ENCODE measurements at regions not wholly inside any gene's neighbourhood (a gene's known extent, or its start where the extent isn't known, plus 50 kb on each side); places are given as distances from the start of the nearest gene placed in this dataset.
"Not testable (repeated sequence)": the region's sequence is repeated elsewhere in the genome, so short reads cannot be mapped to it uniquely, and the experiment has no call there.

DNA sequence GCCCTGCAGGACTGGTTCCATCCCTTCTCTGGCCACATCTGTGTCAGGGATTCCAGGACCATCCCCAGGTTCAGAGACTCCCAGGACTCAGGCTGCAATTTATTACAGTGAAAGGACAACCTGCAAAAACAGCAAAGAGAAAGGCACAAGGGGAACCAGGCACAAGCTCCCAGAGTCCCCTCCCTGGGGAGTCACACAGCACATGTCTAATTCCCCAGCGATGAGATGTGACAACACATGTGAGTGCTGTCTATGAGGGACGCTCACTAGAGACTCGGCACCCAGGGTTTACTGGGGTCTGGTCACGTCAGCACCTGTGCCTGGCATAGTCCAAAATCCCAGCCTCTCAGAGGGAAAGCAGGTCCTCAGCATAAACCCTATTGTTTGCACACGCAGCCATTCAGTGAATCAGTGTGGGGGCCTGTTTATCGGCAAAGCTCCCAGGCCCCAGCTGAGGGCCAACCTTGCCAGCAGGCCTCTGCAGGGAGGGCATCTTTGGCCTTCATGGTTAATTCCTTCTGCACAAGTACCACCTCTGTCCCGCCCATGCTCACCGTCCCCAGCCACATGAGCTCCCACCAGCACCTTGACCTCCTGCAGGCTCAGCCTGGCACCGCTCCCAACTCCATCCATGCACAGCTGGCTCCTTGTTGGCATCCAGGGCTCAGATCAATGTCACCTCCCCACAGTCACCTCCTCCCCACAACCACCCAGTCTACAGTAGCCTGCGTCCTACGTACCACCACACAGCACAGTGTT lies 198.9 kb upstream of the SFSWAP start:
- Histone ChIP-seq H3K9me3 (no peaks in the 10 kb centered on the region), H3K36me3 (no peaks in the 10 kb centered on the region), H3K27me3 (peaks cover 1% of the 10 kb centered on the region), H3K27ac (no peak overlapping the region), H3K4me3 (no peak overlapping the region), H3K4me1 (no peaks in the 10 kb centered on the region)
- TF ChIP-seq POLR2AphosphoS5 (IDR thresholded peaks at IDR 0.05) = no peak
- TF ChIP-seq EP300 (IDR thresholded peaks at IDR 0.05) = no peak
- no peak for DNase-seq (ENCODE audit: low spot score in 2 of 2)
- 90% methylated on average over 8 of the region's 11 CpGs for WGBS

DNA sequence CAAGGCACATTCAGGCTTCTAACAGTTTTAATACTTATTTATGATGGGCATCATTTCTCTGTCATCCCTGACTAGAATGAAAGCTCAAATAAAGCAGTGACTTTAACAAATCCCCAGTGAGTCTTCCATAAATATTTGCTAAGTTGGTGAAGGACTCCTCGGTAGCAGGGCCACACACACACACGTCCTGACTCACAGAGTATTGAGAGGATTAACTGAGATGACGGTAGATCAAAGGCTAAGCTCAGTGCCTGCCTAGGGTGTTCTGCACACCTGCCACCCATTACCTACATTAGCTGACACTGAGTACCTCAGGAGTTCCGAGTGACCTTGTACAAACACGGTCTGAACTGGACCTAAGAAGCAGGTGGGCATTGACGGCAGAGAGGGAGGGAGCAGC lies 197.3 kb upstream of the SFSWAP start:
- peaks cover 5% of the 10 kb centered on the region for H3K27me3 ChIP-seq
- H3K36me3 ChIP-seq = no peaks in the 10 kb centered on the region
- DNase-seq (ENCODE audit: low spot score in 2 of 2) = no peak
- no peak overlapping the region for H3K4me3 ChIP-seq
- no peaks in the 10 kb centered on the region for H3K4me1 ChIP-seq
- 51% methylated on average over 6 of the region's 6 CpGs for WGBS
- H3K9me3 ChIP-seq = peaks cover 6% of the 10 kb centered on the region
- no peak overlapping the region for H3K27ac ChIP-seq
- TF ChIP-seq POLR2AphosphoS5 (IDR thresholded peaks at IDR 0.05) = no peak
- TF ChIP-seq, protein P1, sequence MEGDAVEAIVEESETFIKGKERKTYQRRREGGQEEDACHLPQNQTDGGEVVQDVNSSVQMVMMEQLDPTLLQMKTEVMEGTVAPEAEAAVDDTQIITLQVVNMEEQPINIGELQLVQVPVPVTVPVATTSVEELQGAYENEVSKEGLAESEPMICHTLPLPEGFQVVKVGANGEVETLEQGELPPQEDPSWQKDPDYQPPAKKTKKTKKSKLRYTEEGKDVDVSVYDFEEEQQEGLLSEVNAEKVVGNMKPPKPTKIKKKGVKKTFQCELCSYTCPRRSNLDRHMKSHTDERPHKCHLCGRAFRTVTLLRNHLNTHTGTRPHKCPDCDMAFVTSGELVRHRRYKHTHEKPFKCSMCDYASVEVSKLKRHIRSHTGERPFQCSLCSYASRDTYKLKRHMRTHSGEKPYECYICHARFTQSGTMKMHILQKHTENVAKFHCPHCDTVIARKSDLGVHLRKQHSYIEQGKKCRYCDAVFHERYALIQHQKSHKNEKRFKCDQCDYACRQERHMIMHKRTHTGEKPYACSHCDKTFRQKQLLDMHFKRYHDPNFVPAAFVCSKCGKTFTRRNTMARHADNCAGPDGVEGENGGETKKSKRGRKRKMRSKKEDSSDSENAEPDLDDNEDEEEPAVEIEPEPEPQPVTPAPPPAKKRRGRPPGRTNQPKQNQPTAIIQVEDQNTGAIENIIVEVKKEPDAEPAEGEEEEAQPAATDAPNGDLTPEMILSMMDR (IDR thresholded peaks at IDR 0.05) = no peak
- TF ChIP-seq EP300 (IDR thresholded peaks at IDR 0.05) = no peak
- TF ChIP-seq POLR2A (IDR thresholded peaks at IDR 0.05) = no peak

DNA sequence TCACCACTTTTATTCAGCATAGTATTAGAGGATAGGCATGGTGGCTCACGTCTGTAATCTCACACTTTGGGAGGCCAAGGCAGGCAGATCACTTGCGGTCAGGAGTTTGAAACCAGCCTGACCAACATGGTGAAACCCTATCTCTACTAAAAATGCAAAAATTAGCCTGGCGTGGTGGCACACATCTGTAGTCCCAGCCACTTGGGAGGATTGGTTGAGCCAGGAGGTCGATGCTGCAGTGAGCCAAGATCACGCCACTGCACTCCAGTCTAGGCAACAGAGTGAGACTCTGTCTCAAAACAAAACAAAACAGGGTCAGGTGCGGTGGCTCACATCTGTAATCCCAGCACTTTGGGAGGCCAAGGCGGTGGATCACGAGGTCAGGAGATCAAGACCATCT lies 190.3 kb upstream of the SFSWAP start:
- not testable (repeated sequence) for H3K4me3 ChIP-seq; H3K4me1 ChIP-seq; H3K27ac ChIP-seq; H3K36me3 ChIP-seq; DNase-seq (ENCODE audit: low spot score in 2 of 2); H3K9me3 ChIP-seq
- peaks cover 18% of the 10 kb centered on the region for H3K27me3 ChIP-seq
- 89% methylated on average over 8 of the region's 8 CpGs for WGBS

DNA sequence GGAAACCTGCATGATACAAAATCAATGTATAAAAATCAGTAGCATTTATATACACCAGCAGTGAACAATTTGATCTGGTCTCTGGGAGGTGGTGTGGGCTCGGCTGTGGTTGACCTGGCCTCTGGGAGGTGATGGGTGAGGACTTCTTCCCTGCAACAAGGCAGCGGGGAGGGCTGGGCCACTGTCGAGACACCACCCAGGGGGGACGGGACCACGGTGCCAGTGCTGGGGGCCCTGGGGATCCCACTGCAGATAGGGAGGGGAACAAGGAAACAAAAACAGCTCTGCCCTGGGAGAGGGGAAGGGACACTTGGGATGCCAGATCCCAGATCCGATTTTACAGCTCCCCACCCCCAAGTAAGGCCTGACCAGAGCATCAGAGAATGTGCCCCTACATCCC lies 189.6 kb upstream of the SFSWAP start:
- no peaks in the 10 kb centered on the region for H3K4me1 ChIP-seq
- no peaks in the 10 kb centered on the region for H3K36me3 ChIP-seq
- no peak overlapping the region for H3K27ac ChIP-seq
- TF ChIP-seq EP300 (IDR thresholded peaks at IDR 0.05) (no peak), POLR2A (IDR thresholded peaks at IDR 0.05) (no peak), POLR2AphosphoS5 (IDR thresholded peaks at IDR 0.05) (no peak)
- TF ChIP-seq, protein P1 (IDR thresholded peaks at IDR 0.05) = no peak
- H3K9me3 ChIP-seq = peaks cover 6% of the 10 kb centered on the region
- WGBS = 85% methylated on average over 6 of the region's 6 CpGs
- no peak for DNase-seq (ENCODE audit: low spot score in 2 of 2)
- peaks cover 25% of the 10 kb centered on the region for H3K27me3 ChIP-seq
- no peak overlapping the region for H3K4me3 ChIP-seq

DNA sequence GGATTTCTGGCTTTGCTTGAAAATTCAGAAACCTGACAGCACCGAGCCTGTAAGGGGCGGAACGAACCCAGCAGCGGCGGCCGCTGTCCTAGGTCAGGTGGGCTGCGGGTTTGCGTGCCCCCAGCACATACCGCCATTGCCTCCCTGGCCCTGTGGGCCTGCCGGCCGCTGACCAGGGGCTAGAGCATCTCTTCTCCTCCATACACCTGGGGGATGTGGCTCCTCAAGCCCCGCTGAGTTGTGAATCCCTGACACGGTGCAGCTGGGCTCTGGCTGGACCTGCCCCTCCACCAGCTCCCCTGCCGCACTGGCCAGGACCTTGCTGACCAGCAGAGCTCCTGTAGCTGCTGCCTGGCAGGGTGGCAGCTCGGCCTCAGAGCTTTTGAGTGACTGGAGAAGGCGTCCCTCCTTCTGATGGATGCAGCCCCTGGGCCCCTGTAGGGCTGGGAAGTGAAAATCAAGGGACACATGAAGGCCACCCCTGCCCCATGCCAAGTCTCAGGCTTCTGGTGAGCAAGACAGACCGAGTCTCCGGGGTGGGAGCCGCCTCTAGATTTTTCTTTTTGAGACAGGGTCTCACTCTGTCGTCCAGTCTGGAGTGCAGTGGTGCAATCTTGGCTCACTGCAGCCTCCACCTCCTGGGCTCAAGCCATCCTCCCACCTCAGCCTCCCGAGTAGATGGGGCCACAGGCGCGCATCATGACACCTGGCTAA lies 184.9 kb upstream of the SFSWAP start:
- no peaks in the 10 kb centered on the region for H3K36me3 ChIP-seq
- DNase-seq (ENCODE audit: low spot score in 2 of 2) = no peak
- H3K4me1 ChIP-seq = no peaks in the 10 kb centered on the region
- H3K4me3 ChIP-seq = no peak overlapping the region
- WGBS = 83% methylated on average over 15 of the region's 23 CpGs
- peaks cover 34% of the 10 kb centered on the region for H3K27me3 ChIP-seq
- no peak overlapping the region for H3K27ac ChIP-seq
- TF ChIP-seq EP300 (IDR thresholded peaks at IDR 0.05) = no peak
- no peak for TF ChIP-seq POLR2A (IDR thresholded peaks at IDR 0.05)
- TF ChIP-seq POLR2AphosphoS5 (IDR thresholded peaks at IDR 0.05) = no peak
- TF ChIP-seq, protein P1 (IDR thresholded peaks at IDR 0.05) = no peak
- no peaks in the 10 kb centered on the region for H3K9me3 ChIP-seq

DNA sequence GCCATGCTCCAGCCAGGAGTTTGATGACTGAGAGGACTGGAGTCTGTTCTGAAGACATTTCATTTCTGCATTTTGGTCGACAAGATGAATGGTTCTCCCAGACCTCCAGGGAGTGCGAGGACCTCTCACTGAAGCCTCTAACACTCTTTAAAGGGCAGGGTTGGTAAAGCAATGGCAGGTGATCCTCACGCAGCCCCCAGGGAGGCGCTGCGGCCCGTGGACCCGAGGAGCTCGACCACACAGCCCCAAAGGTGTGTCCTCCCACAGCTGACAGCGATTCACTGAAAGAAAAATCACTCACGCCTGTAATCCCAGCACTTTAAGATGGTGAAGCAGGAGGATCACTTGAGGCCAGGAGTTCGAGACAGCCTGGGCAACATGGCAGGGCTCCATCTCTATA lies 183.8 kb upstream of the SFSWAP start:
- TF ChIP-seq, protein P1 (IDR thresholded peaks at IDR 0.05) = no peak
- TF ChIP-seq POLR2A (IDR thresholded peaks at IDR 0.05) (no peak), POLR2AphosphoS5 (IDR thresholded peaks at IDR 0.05) (no peak), EP300 (IDR thresholded peaks at IDR 0.05) (no peak)
- no peak overlapping the region for H3K4me3 ChIP-seq
- no peaks in the 10 kb centered on the region for H3K9me3 ChIP-seq
- H3K27me3 ChIP-seq = peaks cover 39% of the 10 kb centered on the region
- no peaks in the 10 kb centered on the region for H3K36me3 ChIP-seq
- no peak for DNase-seq (ENCODE audit: low spot score in 2 of 2)
- no peaks in the 10 kb centered on the region for H3K4me1 ChIP-seq
- WGBS = 77% methylated on average over 11 of the region's 11 CpGs
- no peak overlapping the region for H3K27ac ChIP-seq

Data from suprapubic skin (tissue), 4 donors.